ENCODE measurements at regions not wholly inside any gene's neighbourhood (a gene's known extent, or its start where the extent isn't known, plus 50 kb on each side); places are given as distances from the start of the nearest gene placed in this dataset.

- Mint-ChIP-seq H3K27me3 (ENCODE audit: insufficient read depth, low read depth, poor library complexity) (peaks cover 3% of the 10 kb centered on the region), H3K9me3 (no peaks in the 10 kb centered on the region), H3K27ac (peak overlapping the region; percentile 67; the same call in 1 of the 2 replicates), H3K4me3 (no peak overlapping the region), H3K4me1 (peaks cover 77% of the 10 kb centered on the region), H3K36me3 (ENCODE audit: low read depth) (no peaks in the 10 kb centered on the region)
- no peak overlapping the region for H3K27ac ChIP-seq (ENCODE audit: low read depth)
- peaks cover 58% of the 10 kb centered on the region for H3K4me1 ChIP-seq (ENCODE audit: insufficient read depth)
- no peak overlapping the region for H2AFZ ChIP-seq
- no peak overlapping the region; the same call in 1 of the 2 replicates for H3K4me2 ChIP-seq
- no peaks in the 10 kb centered on the region for H3F3A ChIP-seq (replicated peaks; ENCODE audit: low read depth)
- ATAC-seq (no peak), DNase-seq (ENCODE audit: low spot score) (no peak)
- peaks cover 27% of the 10 kb centered on the region for H3K79me2 ChIP-seq (replicated peaks; ENCODE audit: insufficient read depth)
- H4K20me1 ChIP-seq (replicated peaks; ENCODE audit: insufficient read depth), result no peaks in the 10 kb centered on the region
- H3K27me3 ChIP-seq (ENCODE audit: insufficient read depth), result no peaks in the 10 kb centered on the region
- TF ChIP-seq POLR2AphosphoS5 (IDR thresholded peaks at IDR 0.05; ENCODE audit: low read depth) (no peak), JUNB (IDR thresholded peaks at IDR 0.05; ENCODE audit: unreplicated experiment) (no peak), STAT1 (IDR thresholded peaks at IDR 0.05; ENCODE audit: unreplicated experiment) (no peak), NANOG (IDR thresholded peaks at IDR 0.05; ENCODE audit: borderline replicate concordance) (no peak), ZNF331 (CRISPR knock-in tag; IDR thresholded peaks at IDR 0.05; ENCODE audit: low read depth) (no peak), EZH2 (IDR thresholded peaks at IDR 0.05; ENCODE audit: low read depth, unreplicated experiment) (no peak), CREB1 (CRISPR knock-in tag; IDR thresholded peaks at IDR 0.05; ENCODE audit: low read depth) (no peak), ZNF462 (CRISPR knock-in tag; IDR thresholded peaks at IDR 0.05) (no peak), CTCF (conservative IDR thresholded peaks at IDR 0.05; ENCODE audit: low read depth in 2 of 2) (no peak), ZNF114 (CRISPR knock-in tag; IDR thresholded peaks at IDR 0.05) (no peak), EZH2phosphoT487 (IDR thresholded peaks at IDR 0.05; ENCODE audit: unreplicated experiment) (no peak), REST (IDR thresholded peaks at IDR 0.05; ENCODE audit: unreplicated experiment) (no peak), ETS1 (IDR thresholded peaks at IDR 0.05) (no peak)
- no peak overlapping the region for H3K4me3 ChIP-seq
- no peaks in the 10 kb centered on the region for H3K9me2 ChIP-seq (ENCODE audit: insufficient read depth)
- no peaks in the 10 kb centered on the region for H3K36me3 ChIP-seq (ENCODE audit: insufficient read depth)
Measured at GRCh38 chr1:201750934-201751333, 78.0 kb upstream of the IPO9 start.
